GM12878 (cell line): ENCODE measurements at regions not wholly inside any gene's neighbourhood (a gene's known extent, or its start where the extent isn't known, plus 50 kb on each side); places are given as distances from the start of the nearest gene placed in this dataset.

Source experiments
- ATAC-seq: fragments of 200-7000 bp; cut with Tn5 transposase; 3 replicates; pipeline ENCODE4 v1.9.1; 2020; ENCODE audit warnings: mild to moderate bottlenecking, moderate library complexity
- BruUV-seq: library from RNA; stranded (reverse); fragments of 400-500 nt; replicated peaks from 2 replicates; lab custom pipeline; 2021; lab: Mats Ljungman, UMichigan
- CTCF ChIA-PET: fragments of 300-600 bp; sonication (Branson Sonifier 250); formaldehyde crosslinking; extraction: SDS; loops from one replicate; lab custom pipeline; 2021; ENCODE audit warnings: inconsistent platforms; lab: Yijun Ruan, JAX
- POLR2A ChIA-PET: fragments of 350-600 bp; formaldehyde crosslinking; extraction: SDS; loops from one replicate; lab custom pipeline; 2021; ENCODE audit warnings: inconsistent platforms; lab: Charles Lee
- RAD21 ChIA-PET: fragments of 300-600 bp; sonication (Branson Sonifier 250); formaldehyde crosslinking; loops from one replicate; lab custom pipeline; 2023; ENCODE audit warnings: antibody characterized with exemption; ENCODE audit not compliant: unreplicated experiment; lab: Charles Lee
- SMC1A ChIA-PET: fragments of 300-600 bp; sonication (Branson Sonifier 250); formaldehyde crosslinking; loops from one replicate; lab custom pipeline; 2023; ENCODE audit not compliant: unreplicated experiment, uncharacterized antibody; lab: Charles Lee
- DNase-seq: peaks from one replicate; pipeline ENCODE4 v3.0.0-alpha.2; 2011; ENCODE audit warnings: low read depth, low spot score
- FAIRE-seq: peaks from 3 replicates; lab custom pipeline; 2011; peaks lifted over from hg19 to GRCh38; lab: Jason Lieb, UNC
- H2AFZ ChIP-seq: 2 replicates; pipeline ENCODE4 v1.6.0; 2011; ENCODE audit warnings: low read depth, low read length, control low read depth; ENCODE audit not compliant: control insufficient read depth
- H3K27ac ChIP-seq: 2 replicates; pipeline ENCODE4 v1.5.1; 2011; ENCODE audit warnings: control low read depth; ENCODE audit not compliant: control insufficient read depth, insufficient read depth
- H3K27me3 ChIP-seq, 2 experiments: replicated peaks in 1 of 2; 2 replicates each; pipeline versions ENCODE4 v1.6.0 to v1.6.1; 2011; ENCODE audit warnings: low read length in 1 of 2; ENCODE audit not compliant: control insufficient read depth in 2 of 2, insufficient read depth in 2 of 2
- H3K36me3 ChIP-seq, 2 experiments: 2 replicates each; pipeline ENCODE4 v1.5.1; 2011; ENCODE audit warnings: low read length in 1 of 2; ENCODE audit not compliant: control insufficient read depth in 2 of 2, insufficient read depth in 2 of 2
- H3K4me1 ChIP-seq: 2 replicates; pipeline ENCODE4 v1.6.1; 2011; ENCODE audit warnings: mild to moderate bottlenecking, low read length, moderate library complexity, mixed read lengths; ENCODE audit not compliant: control insufficient read depth, insufficient read depth
- H3K4me2 ChIP-seq: 2 replicates; pipeline ENCODE4 v1.6.0; 2011; ENCODE audit warnings: control low read depth; ENCODE audit not compliant: control insufficient read depth, insufficient read depth
- H3K4me3 ChIP-seq: fragments of 200-600 bp; sonication (generic); 2 replicates; pipeline ENCODE4 v1.5.1; 2016
- H3K79me2 ChIP-seq: 2 replicates; pipeline ENCODE4 v1.6.0; 2011; ENCODE audit warnings: low read length; ENCODE audit not compliant: control insufficient read depth, insufficient read depth
- H3K9ac ChIP-seq: 2 replicates; pipeline ENCODE4 v1.8.0; 2011; ENCODE audit warnings: low read length, control low read depth, mixed read lengths; ENCODE audit not compliant: control insufficient read depth, insufficient read depth
- H3K9me3 ChIP-seq: replicated peaks from 3 replicates; pipeline ENCODE4 v1.5.1; 2011; ENCODE audit warnings: mild to moderate bottlenecking, low read length; ENCODE audit not compliant: control insufficient read depth, insufficient read depth
- H4K20me1 ChIP-seq: 2 replicates; pipeline ENCODE4 v1.6.0; 2011; ENCODE audit not compliant: control insufficient read depth, insufficient read depth
- E2F8 ChIP-seq: fragments of 450-650 bp; IDR thresholded peaks from 2 replicates; pipeline ENCODE4 v1.6.1; 2018; ENCODE audit warnings: mild to moderate bottlenecking, low read depth, moderate library complexity; ENCODE audit not compliant: partially characterized antibody
- ELK1 ChIP-seq: IDR thresholded peaks from 2 replicates; pipeline ENCODE4 v1.6.1; 2012; ENCODE audit warnings: low read depth, low read length, improper control_type of control experiment
- ESRRA ChIP-seq: IDR thresholded peaks from 2 replicates; pipeline ENCODE4 v1.6.1; 2012; ENCODE audit warnings: mild to moderate bottlenecking, low read length, improper control_type of control experiment
- EZH2 ChIP-seq: IDR thresholded peaks from 2 replicates; pipeline ENCODE4 v1.6.1; 2012; ENCODE audit warnings: low read depth, mild to moderate bottlenecking, control low read depth, inconsistent platforms, low read length, borderline replicate concordance; ENCODE audit not compliant: control insufficient read depth
- HCFC1 ChIP-seq: fragments of 150-350 bp; IDR thresholded peaks from 2 replicates; pipeline ENCODE4 v1.6.1; 2014; ENCODE audit warnings: low read length
- IRF5 ChIP-seq: fragments of 450-650 bp; IDR thresholded peaks from 2 replicates; pipeline ENCODE4 v1.6.1; 2017; ENCODE audit warnings: borderline replicate concordance
- POU2F2 ChIP-seq: IDR thresholded peaks from 3 replicates; pipeline ENCODE4 v1.6.1; 2011; ENCODE audit warnings: low read depth, mild to moderate bottlenecking, low read length, borderline replicate concordance
- RCOR1 ChIP-seq: conservative IDR thresholded peaks from 2 replicates; pipeline ENCODE4 v1.6.1; 2012; ENCODE audit warnings: low read depth, low read length, improper control_type of control experiment
- SMAD1 ChIP-seq: fragments of 450-650 bp; IDR thresholded peaks from 2 replicates; pipeline ENCODE4 v1.6.1; 2018; ENCODE audit warnings: mild to moderate bottlenecking, low read depth; ENCODE audit not compliant: partially characterized antibody
- SMC3 ChIP-seq: IDR thresholded peaks from 2 replicates; pipeline ENCODE4 v1.6.1; 2011; ENCODE audit warnings: low read length, improper control_type of control experiment, borderline replicate concordance
- TARDBP ChIP-seq: IDR thresholded peaks from 2 replicates; pipeline ENCODE4 v1.6.1; 2016; ENCODE audit warnings: borderline replicate concordance
- TCF7 ChIP-seq: IDR thresholded peaks from 2 replicates; pipeline ENCODE4 v1.6.1; 2014; ENCODE audit warnings: antibody characterized with exemption, borderline replicate concordance
- WRNIP1 ChIP-seq: IDR thresholded peaks from 2 replicates; pipeline ENCODE4 v1.6.1; 2011; ENCODE audit warnings: low read depth, low read length, improper control_type of control experiment, borderline replicate concordance
- ZNF274 ChIP-seq: IDR thresholded peaks from one replicate; pipeline ENCODE4 v1.8.0; 2011; ENCODE audit not compliant: insufficient read length, insufficient read depth
- ZNF622 ChIP-seq: fragments of 450-650 bp; IDR thresholded peaks from 2 replicates; pipeline ENCODE4 v1.6.1; 2017; ENCODE audit warnings: mild to moderate bottlenecking, inconsistent platforms
- ZNF687 ChIP-seq: fragments of 450-650 bp; IDR thresholded peaks from 2 replicates; pipeline ENCODE4 v1.6.1; 2017; ENCODE audit warnings: mild to moderate bottlenecking, moderate library complexity
- ZZZ3 ChIP-seq: IDR thresholded peaks from 2 replicates; pipeline ENCODE4 v1.6.1; 2011; ENCODE audit warnings: low read depth; ENCODE audit not compliant: control insufficient read depth, insufficient read length
- WGBS: methylation state at CpG from one replicate; pipeline ENCODE4 v1.1.6; 2016; ENCODE audit warnings: low lambda C conversion rate; ENCODE audit not compliant: insufficient replicate concordance, insufficient coverage; ENCODE audit errors: missing lambda C conversion rate; 5-methylcytosine and 5-hydroxymethylcytosine counted together
- in situ Hi-C: fragments of 300-500 bp; cut with MboI; formaldehyde crosslinking; loops from 9 replicates; pipeline ENCODE4 v1.14.3; 2018; ENCODE audit warnings: mixed read lengths
- intact Hi-C: fragments of 100-400 bp; cut with micrococcal nuclease; formaldehyde crosslinking; loops from one replicate; pipeline ENCODE4 v1.14.2; 2022; ENCODE audit not compliant: unreplicated experiment

GRCh38 chr12:91655966-91656365 lies 473.3 kb upstream of the DCN start:
- ChIA-PET SMC1A (interaction anchor here (1.1 kb wide), 1 partner anchor 27 kb away, joined by 4 read pairs; no protein-coding TSS in a partner anchor), RAD21 (no interaction called here), POLR2A (no interaction called here), CTCF (interaction anchor here (0.5 kb wide), 1 partner anchor 310 kb away, joined by 3 read pairs; no protein-coding TSS in a partner anchor)
- no peak overlapping the region for H3K9ac ChIP-seq
- intact Hi-C loops (no loop called here), in situ Hi-C loops (no loop called here)
- H4K20me1 ChIP-seq = no peaks in the 10 kb centered on the region
- FAIRE-seq (no peak), DNase-seq (no peak), ATAC-seq (no peak)
- H3K79me2 ChIP-seq = no peaks in the 10 kb centered on the region
- H3K27me3 ChIP-seq = no peaks in the 10 kb centered on the region
- no peak overlapping the region for H3K4me2 ChIP-seq
- H2AFZ ChIP-seq = no peak overlapping the region
- no peaks in the 10 kb centered on the region for H3K36me3 ChIP-seq
- no peak overlapping the region for H3K27ac ChIP-seq
- no TSS peak for BruUV-seq
- H3K4me3 ChIP-seq = no peak overlapping the region
- 86% methylated on average over 3 of the region's 3 CpGs for WGBS
- no peaks in the 10 kb centered on the region for H3K9me3 ChIP-seq
- H3K4me1 ChIP-seq = no peaks in the 10 kb centered on the region
- no peak for TF ChIP-seq ZNF622
- no peak for TF ChIP-seq ESRRA
- no peak for TF ChIP-seq ZZZ3
- TF ChIP-seq SMAD1 = no peak
- TF ChIP-seq ZNF687 = no peak
- TF ChIP-seq E2F8 = no peak
- TF ChIP-seq POU2F2 = no peak
- no peak for TF ChIP-seq ELK1
- TF ChIP-seq TCF7 = no peak
- TF ChIP-seq RCOR1 = no peak
- TF ChIP-seq IRF5 = no peak
- no peak for TF ChIP-seq ZNF274
- no peak for TF ChIP-seq SMC3
- TF ChIP-seq TARDBP = no peak
- TF ChIP-seq EZH2 = no peak
- no peak for TF ChIP-seq WRNIP1
- no peak for TF ChIP-seq HCFC1
